ENCODE measurements at regions not wholly inside any gene's neighbourhood (a gene's known extent, or its start where the extent isn't known, plus 50 kb on each side); places are given as distances from the start of the nearest gene placed in this dataset.

DNA sequence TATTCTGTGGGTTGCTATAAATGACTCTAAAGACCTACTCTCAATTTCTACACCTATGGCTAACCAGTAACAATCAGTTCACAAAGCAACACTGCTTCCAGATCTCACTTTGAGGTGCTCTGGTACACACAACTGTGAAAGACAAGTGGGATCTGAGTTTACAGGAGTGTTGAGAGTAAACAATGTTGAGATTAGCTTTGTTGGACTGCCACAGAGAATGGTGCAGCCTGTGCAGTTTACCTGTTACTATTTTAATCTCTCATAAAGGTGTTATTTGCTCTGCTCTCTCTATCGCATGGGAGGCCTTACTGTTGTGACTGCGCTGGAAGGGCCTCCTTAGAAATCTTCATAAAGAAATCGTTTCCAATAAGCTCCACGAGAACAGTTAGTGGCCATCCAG lies 112.0 kb downstream of the SOX2 start:
- TF ChIP-seq, protein P1, sequence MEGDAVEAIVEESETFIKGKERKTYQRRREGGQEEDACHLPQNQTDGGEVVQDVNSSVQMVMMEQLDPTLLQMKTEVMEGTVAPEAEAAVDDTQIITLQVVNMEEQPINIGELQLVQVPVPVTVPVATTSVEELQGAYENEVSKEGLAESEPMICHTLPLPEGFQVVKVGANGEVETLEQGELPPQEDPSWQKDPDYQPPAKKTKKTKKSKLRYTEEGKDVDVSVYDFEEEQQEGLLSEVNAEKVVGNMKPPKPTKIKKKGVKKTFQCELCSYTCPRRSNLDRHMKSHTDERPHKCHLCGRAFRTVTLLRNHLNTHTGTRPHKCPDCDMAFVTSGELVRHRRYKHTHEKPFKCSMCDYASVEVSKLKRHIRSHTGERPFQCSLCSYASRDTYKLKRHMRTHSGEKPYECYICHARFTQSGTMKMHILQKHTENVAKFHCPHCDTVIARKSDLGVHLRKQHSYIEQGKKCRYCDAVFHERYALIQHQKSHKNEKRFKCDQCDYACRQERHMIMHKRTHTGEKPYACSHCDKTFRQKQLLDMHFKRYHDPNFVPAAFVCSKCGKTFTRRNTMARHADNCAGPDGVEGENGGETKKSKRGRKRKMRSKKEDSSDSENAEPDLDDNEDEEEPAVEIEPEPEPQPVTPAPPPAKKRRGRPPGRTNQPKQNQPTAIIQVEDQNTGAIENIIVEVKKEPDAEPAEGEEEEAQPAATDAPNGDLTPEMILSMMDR (IDR thresholded peaks at IDR 0.05): no peak
- TF ChIP-seq POLR2A (IDR thresholded peaks at IDR 0.05): no peak

All from testis (tissue), 2 donors.